HepG2 (cell line): ENCODE measurements at regions not wholly inside any gene's neighbourhood (a gene's known extent, or its start where the extent isn't known, plus 50 kb on each side); places are given as distances from the start of the nearest gene placed in this dataset.

ENCODE experiments used
- AGO2 ChIP-seq: fragments of 200-400 bp; formaldehyde crosslinking; optimal IDR thresholded peaks from 2 replicates; pipeline ENCODE3; 2017; ENCODE audit warnings: mild to moderate bottlenecking, low read depth, low read length, moderate library complexity
- BORCS8-MEF2B ChIP-seq: sonication (generic); formaldehyde crosslinking; IDR thresholded peaks from 2 replicates; pipeline ENCODE4 v1.8.0; 2022; ENCODE audit warnings: mild to moderate bottlenecking, missing genetic modification reagents
- CBFB ChIP-seq: sonication (generic); formaldehyde crosslinking; IDR thresholded peaks from 2 replicates; pipeline ENCODE4 v1.4.0; 2020; ENCODE audit warnings: missing genetic modification reagents
- CC2D1A ChIP-seq: sonication (generic); formaldehyde crosslinking; IDR thresholded peaks from 2 replicates; pipeline ENCODE4 v1.8.1; 2023; ENCODE audit warnings: mild to moderate bottlenecking, missing genetic modification reagents
- HOXA3 ChIP-seq: sonication (generic); formaldehyde crosslinking; IDR thresholded peaks from 2 replicates; pipeline ENCODE4 v1.5.0; 2020; ENCODE audit warnings: missing genetic modification reagents
- NCOR1 ChIP-seq: fragments of 200-600 bp; sonication (generic); IDR thresholded peaks from 2 replicates; pipeline ENCODE4 v1.7.0; 2017; ENCODE audit warnings: antibody characterized with exemption, low read length, borderline replicate concordance
- RORA ChIP-seq: sonication (generic); formaldehyde crosslinking; IDR thresholded peaks from 2 replicates; pipeline ENCODE4 v1.5.0; 2020; ENCODE audit warnings: mild to moderate bottlenecking, missing genetic modification reagents, moderate library complexity
- SIN3A ChIP-seq: IDR thresholded peaks from 2 replicates; pipeline ENCODE4 v1.6.1; 2011; ENCODE audit warnings: low read depth, mild to moderate bottlenecking, control low read depth, low read length, borderline replicate concordance
- SP2 ChIP-seq: sonication (generic); formaldehyde crosslinking; IDR thresholded peaks from 2 replicates; pipeline ENCODE4 v1.5.1; 2020; ENCODE audit warnings: mild to moderate bottlenecking, missing genetic modification reagents
- YY1 ChIP-seq: IDR thresholded peaks from 2 replicates; pipeline ENCODE4 v1.6.1; 2011; ENCODE audit warnings: low read length, low read depth, moderate library complexity, mild to moderate bottlenecking; ENCODE audit not compliant: insufficient read depth, insufficient replicate concordance
- ZNF138 ChIP-seq: sonication (generic); formaldehyde crosslinking; IDR thresholded peaks from 2 replicates; pipeline ENCODE4 v1.5.0; 2020; ENCODE audit warnings: mild to moderate bottlenecking, low read depth, missing genetic modification reagents
- ZNF3 ChIP-seq: IDR thresholded peaks from 2 replicates; pipeline ENCODE4 v1.7.0; 2017; ENCODE audit warnings: inconsistent platforms
- ZNF331 ChIP-seq: sonication (generic); formaldehyde crosslinking; IDR thresholded peaks from 2 replicates; pipeline ENCODE4 v1.4.0; 2020; ENCODE audit warnings: missing genetic modification reagents
- ZNF510 ChIP-seq: sonication (generic); formaldehyde crosslinking; IDR thresholded peaks from 2 replicates; pipeline ENCODE4 v1.4.0; 2020; ENCODE audit warnings: low read depth, mild to moderate bottlenecking, missing genetic modification reagents
- ZNF672 ChIP-seq: sonication (generic); formaldehyde crosslinking; IDR thresholded peaks from 2 replicates; pipeline ENCODE4 v1.8.1; 2022; ENCODE audit warnings: missing genetic modification reagents
- ZNF746 ChIP-seq: sonication (generic); formaldehyde crosslinking; IDR thresholded peaks from 2 replicates; pipeline ENCODE4 v1.8.0; 2022; ENCODE audit warnings: mild to moderate bottlenecking, missing genetic modification reagents
- ZNF790 ChIP-seq: sonication (generic); formaldehyde crosslinking; IDR thresholded peaks from 2 replicates; pipeline ENCODE4 v1.8.0; 2022; ENCODE audit warnings: missing genetic modification reagents, mild to moderate bottlenecking, borderline replicate concordance
- ZSCAN22 ChIP-seq: sonication (generic); formaldehyde crosslinking; IDR thresholded peaks from 2 replicates; pipeline ENCODE4 v1.4.0; 2020; ENCODE audit warnings: mild to moderate bottlenecking, missing genetic modification reagents
- ZSCAN5A ChIP-seq: sonication (generic); formaldehyde crosslinking; IDR thresholded peaks from 2 replicates; pipeline ENCODE4 v1.8.0; 2022; ENCODE audit warnings: mild to moderate bottlenecking, missing genetic modification reagents, borderline replicate concordance
- TF ChIP-seq, protein P1 (sequence below): sonication (generic); formaldehyde crosslinking; IDR thresholded peaks from 2 replicates; pipeline ENCODE4 v1.4.0; 2020; ENCODE audit warnings: missing genetic modification reagents, borderline replicate concordance
- TF ChIP-seq, protein P2 (sequence below): sonication (generic); formaldehyde crosslinking; IDR thresholded peaks from 2 replicates; pipeline ENCODE4 v1.5.0; 2020; ENCODE audit warnings: mild to moderate bottlenecking, missing genetic modification reagents
- TF ChIP-seq, protein P3 (sequence below): sonication (generic); formaldehyde crosslinking; IDR thresholded peaks from 2 replicates; pipeline ENCODE4 v1.5.1; 2020; ENCODE audit warnings: missing genetic modification reagents, mild to moderate bottlenecking, borderline replicate concordance

DNA sequence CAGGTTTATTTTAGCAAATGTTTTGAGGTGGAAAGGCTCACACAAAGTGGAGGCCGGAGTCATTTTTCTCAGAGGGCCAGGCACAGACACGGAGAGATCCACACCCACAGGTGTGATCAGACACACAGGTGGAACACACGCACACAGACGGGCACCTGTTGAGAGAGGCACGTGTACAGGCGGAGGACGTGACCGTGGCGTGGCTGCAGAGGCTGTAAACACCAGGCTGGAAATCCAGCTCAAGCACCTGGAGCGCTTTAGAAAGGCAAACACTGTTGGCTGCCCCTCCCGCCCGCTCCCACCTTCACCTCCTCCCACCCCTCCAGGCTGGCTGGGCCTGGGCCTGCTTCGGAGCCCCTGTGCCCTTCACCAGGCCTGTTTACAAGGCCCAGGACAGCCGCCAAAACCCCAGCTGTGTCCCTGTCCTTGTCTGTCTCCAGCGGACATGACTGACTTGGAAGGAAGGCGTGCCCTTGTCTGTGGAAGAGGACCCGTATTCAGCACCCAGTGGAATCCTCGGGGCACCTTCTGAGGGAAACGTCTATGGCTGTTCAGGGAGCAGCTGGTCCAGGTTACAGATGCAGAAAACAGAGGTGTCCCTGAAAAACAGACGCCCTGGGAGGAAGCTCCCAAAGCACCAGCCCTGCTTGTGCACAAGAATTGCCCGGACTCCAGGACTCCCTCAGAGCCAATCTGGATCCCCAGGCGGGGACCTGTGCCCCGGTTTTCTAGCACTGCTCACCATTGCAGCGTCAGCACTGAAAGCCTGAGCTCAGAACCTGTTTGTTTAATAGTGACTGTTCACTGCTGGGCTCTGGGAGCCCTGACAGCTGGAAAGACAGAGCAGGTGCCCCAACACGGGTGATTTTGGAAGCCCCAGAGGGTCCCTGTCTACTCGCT, 134.3 kb upstream of the HAAO start (continued):
- TF ChIP-seq, protein P1, sequence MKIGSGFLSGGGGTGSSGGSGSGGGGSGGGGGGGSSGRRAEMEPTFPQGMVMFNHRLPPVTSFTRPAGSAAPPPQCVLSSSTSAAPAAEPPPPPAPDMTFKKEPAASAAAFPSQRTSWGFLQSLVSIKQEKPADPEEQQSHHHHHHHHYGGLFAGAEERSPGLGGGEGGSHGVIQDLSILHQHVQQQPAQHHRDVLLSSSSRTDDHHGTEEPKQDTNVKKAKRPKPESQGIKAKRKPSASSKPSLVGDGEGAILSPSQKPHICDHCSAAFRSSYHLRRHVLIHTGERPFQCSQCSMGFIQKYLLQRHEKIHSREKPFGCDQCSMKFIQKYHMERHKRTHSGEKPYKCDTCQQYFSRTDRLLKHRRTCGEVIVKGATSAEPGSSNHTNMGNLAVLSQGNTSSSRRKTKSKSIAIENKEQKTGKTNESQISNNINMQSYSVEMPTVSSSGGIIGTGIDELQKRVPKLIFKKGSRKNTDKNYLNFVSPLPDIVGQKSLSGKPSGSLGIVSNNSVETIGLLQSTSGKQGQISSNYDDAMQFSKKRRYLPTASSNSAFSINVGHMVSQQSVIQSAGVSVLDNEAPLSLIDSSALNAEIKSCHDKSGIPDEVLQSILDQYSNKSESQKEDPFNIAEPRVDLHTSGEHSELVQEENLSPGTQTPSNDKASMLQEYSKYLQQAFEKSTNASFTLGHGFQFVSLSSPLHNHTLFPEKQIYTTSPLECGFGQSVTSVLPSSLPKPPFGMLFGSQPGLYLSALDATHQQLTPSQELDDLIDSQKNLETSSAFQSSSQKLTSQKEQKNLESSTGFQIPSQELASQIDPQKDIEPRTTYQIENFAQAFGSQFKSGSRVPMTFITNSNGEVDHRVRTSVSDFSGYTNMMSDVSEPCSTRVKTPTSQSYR (CRISPR knock-in tag) = no peak
- TF ChIP-seq, protein P2, sequence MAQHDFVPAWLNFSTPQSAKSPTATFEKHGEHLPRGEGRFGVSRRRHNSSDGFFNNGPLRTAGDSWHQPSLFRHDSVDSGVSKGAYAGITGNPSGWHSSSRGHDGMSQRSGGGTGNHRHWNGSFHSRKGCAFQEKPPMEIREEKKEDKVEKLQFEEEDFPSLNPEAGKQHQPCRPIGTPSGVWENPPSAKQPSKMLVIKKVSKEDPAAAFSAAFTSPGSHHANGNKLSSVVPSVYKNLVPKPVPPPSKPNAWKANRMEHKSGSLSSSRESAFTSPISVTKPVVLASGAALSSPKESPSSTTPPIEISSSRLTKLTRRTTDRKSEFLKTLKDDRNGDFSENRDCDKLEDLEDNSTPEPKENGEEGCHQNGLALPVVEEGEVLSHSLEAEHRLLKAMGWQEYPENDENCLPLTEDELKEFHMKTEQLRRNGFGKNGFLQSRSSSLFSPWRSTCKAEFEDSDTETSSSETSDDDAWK (CRISPR knock-in tag) = no peak
- TF ChIP-seq ZSCAN22 (no peak), RORA (CRISPR knock-in tag) (no peak), NCOR1 (no peak), YY1 (peak; percentile 54), ZNF510 (CRISPR knock-in tag) (no peak), AGO2 (no peak), HOXA3 (peak; percentile 66), ZNF790 (CRISPR knock-in tag) (no peak), SIN3A (no peak), ZNF672 (CRISPR knock-in tag) (no peak), CC2D1A (CRISPR knock-in tag) (no peak), ZNF331 (CRISPR knock-in tag) (peak; percentile 34; the same call in 1 of the 2 replicates), SP2 (CRISPR knock-in tag) (no peak; the same call in 1 of the 2 replicates), ZNF3 (CRISPR knock-in tag) (no peak), ZNF138 (CRISPR knock-in tag) (0 out of 2 replicates have a peak, but pooled peaks have one; percentile 60), BORCS8-MEF2B (no peak), CBFB (CRISPR knock-in tag) (no peak), ZNF746 (CRISPR knock-in tag) (0 out of 2 replicates have a peak, but pooled peaks have one; percentile 60), ZSCAN5A (no peak; the same call in 1 of the 2 replicates)
- TF ChIP-seq, protein P3, sequence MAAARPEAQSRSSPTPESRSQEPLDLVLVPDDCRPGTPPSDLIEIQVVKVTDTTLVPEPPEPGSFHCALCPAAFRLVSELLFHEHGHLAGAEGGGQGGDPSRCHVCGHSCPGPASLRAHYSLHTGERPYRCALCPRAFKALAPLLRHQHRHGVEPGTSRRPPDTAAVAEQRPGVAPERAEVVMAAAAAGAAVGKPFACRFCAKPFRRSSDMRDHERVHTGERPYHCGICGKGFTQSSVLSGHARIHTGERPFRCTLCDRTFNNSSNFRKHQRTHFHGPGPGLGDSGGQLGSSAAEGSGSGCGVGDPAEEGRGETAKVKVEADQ (CRISPR knock-in tag) = no peak
